ENCODE measurements at regions not wholly inside any gene's neighbourhood (a gene's known extent, or its start where the extent isn't known, plus 50 kb on each side); places are given as distances from the start of the nearest gene placed in this dataset.

GRCh38 chr10:21002091-21002878 is 105.2 kb upstream of the NEBL start:
- DNase-seq: no peak

GRCh38 chr10:20999699-21000098 is 102.6 kb upstream of the NEBL start:
- no peak for DNase-seq

- no peak for DNase-seq
Observed at GRCh38 chr10:20998036-20998435, 100.9 kb upstream of the NEBL start.

DNA sequence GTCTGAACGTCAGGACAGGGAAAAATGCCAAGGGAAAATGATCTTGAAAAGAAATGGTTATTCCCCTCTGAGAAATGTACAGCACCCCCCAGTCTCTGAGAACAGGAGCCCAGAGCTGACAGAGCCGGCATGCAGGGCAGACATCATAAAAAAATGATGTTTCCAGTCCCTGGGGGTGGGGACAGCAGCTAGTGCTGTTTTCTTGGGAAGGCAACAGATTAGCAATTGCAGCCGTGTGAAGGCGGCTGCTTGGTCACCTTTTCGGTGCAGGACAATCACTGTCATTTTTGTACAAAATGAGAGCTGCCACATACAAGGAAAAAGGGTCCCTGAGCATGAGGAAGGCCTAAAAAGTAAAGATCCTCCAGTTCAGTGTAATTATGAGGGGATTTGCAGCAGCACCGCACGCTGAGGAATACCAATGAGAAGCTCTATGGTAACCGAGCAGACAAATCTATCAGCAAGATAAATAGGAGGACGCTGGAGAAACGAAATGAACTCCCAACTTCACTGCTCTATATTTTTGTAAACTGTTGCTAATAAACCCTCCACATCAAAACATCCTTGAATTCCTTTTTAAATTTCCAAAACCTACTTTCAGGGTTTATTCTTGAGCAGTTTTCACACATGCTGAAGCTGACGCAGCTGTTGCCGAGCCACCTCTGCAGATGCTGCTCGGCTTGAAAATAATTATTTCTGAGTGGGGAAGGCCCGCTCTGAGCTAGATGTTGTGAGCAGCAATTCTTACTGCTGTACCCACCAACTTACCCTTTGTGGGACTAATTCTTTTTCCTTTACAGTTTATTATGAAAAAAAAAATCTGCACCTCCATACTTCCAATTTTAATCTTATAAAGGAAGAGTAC is 98.2 kb upstream of the NEBL start:
- DNase-seq: no peak

DNA sequence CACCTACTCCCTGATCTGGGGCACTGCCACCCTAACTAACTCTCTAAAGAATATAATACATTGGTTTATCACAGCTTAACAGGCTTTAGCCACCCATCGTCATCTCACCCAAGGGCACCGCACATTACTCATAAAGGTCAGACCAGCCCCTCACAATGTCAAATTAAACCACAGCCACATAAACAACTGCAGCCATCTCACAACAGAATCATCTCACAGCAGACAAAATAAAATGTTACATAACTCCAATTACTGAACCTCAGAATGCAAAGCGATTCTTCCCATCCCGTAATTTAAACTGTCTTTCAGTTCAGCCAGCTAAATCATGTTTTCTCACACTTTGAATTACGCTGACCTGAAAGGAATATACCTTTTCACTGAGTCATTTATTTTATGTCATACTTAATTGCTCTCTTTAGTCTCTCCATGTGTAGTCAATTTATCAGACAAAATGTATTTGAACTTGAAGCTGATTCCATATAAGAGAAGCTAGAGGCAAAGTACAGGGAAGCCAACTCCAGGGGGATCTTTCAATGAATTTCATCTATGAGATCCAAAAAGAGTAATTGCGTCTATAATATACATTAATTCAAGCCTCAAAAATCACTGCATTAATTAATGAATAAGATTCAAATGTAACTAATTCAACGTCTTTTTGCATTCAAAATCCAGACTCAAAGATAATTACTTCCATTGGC is 96.9 kb upstream of the NEBL start:
- no peak for DNase-seq

GRCh38 chr10:20993389-20993788 is 96.3 kb upstream of the NEBL start:
- no peak for DNase-seq

DNA sequence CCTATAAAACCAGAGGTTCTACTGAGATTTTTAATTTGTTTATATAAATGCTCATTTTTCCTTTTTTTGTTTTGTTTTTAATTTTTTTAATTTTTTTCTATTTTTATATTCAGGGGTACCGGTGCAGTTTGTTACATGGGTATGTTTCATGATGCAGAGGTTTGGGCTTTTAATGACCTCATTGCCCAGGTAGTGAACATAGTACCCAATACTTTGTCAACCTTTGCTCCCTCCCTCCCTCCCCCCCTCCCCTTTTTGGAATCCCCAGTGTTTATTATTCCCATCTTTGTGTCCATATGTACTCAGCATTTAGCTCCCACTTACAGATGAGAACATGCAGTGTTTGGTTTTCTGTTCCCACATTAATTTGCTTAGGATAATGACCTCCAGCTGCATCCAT is 94.4 kb upstream of the NEBL start:
- no peak for DNase-seq

GRCh38 chr10:20990604-20991003 is 93.5 kb upstream of the NEBL start:
- DNase-seq: no peak

GRCh38 chr10:20988357-20988983 is 91.4 kb upstream of the NEBL start:
- no peak for DNase-seq

DNA sequence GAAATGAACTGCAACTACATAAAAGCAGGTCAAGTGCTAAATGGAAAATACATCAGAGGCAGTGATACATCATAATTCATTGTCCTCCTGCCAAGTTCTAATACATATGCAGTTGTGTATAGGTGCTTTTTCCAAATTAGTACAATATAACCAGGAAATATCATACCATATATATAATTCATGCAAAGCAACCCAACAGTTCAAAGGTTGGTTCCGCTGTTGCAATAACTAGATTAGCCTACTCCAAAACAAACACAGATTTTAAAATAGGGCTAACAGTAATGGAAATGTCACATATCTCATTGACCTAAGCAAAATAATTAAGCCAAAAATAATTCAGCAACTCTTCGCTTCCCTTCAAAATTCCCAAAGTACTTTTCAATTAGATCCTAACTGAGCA is 88.9 kb upstream of the NEBL start:
- DNase-seq: no peak

DNA sequence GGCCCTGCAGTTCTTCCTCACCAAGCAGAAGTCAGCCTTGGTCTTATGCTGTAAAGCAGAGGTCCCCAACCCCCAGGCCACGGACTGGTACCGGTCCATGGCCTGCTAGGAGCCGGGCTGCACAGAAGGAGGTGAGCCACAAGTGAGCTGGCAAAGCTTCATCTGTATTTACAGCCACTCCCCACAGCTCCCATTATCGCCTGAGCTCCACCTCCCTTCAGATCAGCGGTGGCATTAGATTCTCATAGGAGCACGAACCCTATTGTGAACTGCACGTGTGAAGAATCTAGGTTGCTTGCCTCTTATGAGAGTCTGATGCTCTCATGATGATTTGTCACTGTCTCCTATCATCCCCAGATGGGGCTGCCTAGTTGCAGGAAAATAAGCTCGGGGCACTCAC is 87.6 kb upstream of the NEBL start:
- DNase-seq: no peak

DNA sequence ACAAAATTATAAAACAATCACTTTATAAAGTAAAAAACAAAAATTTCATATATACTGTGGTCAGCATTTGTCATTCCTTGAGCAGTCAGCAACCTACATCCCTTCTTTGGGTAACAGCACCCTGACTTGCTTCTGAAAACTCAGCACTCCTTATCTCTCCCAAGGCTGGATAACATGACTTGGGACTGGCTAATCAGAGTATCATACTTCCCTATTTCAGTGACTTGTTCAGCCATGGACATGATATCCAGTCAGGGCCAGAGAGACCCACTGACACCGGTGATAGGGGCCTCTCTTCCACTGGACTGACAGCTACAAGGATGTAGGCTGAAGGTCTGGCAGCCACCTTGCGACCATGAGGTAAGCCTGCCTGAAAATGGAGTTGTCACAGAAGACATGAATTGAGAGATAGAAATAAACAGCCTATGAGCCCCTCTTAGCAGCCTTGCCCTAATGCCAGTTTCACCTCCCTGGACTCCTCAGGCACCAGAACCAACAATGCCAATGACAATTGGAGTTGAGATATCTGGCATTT is 84.4 kb upstream of the NEBL start:
- DNase-seq: no peak

DNA sequence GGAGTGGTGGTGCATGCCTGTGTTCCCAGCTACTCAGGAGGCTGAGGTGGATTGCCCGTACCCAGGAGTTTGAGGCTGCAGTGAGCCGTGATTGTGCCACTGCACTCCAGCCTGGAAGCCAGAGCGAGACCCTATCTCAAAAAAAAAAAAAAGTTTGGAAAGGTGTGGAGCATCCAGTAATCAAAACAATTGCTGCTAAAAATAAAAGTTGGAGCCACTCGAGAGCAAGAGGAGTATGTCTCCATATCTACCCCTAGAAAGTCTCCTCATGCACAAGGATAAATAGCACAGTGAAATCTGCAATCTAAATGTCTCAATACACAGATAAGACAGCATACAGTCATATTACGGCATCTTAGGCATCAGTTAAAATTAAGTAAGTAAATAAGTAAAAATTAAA is 81.5 kb upstream of the NEBL start:
- no peak for DNase-seq

GRCh38 chr10:20977300-20977699 is 80.2 kb upstream of the NEBL start:
- no peak for DNase-seq

DNA sequence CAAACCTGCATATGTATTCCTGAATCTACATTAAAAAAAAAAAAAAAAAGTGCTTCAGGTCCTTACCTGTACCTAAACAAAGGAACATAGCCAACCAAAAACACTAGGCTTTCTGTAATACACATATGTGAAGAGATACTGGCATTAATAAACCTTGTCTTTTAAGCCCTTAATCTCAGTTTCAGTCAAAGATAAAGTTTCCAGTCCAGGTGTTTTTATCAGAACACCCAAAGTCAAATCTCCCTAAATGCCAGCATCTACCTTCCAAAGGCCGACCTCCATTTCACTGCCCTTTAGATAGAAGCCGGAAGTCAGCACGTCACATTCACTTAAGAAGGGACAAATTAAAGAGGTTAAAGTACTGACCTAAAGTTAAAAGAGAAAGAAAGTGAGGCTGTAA is 79.8 kb upstream of the NEBL start:
- DNase-seq: no peak

DNA sequence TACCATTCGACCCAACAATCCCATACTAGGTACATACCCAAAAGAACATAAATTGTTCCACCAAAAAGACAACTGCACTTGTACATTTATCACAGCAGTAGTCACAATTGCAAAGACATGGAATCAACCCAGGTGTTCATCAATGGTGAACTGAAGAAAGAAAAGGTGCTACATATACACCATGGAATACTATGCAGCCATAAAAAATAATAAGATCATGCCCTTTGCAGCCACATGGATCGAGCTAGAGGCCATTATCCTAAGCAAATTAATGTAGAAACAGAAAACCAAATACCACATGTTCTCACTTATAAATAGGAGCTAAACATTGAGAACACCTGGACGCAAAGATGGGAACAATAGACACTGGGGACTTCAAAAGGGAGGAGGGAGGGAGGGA is 79.3 kb upstream of the NEBL start:
- no peak for DNase-seq

DNA sequence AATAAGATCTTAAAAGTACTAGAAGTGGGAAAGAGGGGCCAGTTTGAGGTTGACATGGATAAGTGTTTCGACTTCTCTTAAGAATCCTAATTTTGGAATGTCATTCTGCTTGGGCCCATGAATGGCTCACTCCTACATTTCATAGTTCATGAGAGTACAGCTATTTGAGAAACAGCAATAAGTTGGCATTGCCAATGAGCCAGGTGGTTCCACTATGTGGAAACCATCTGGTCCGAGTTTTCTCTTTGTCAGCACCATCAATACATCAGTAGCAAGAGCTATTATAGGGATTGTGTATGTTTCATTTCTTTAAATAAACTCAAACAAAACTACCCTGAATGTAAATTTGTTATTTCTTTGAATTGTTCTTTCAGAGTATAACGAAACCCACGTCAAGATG is 78.1 kb upstream of the NEBL start:
- DNase-seq: no peak

- no peak for DNase-seq
Observed at GRCh38 chr10:20972925-20973324, 75.8 kb upstream of the NEBL start.

GRCh38 chr10:20971901-20972300 is 74.8 kb upstream of the NEBL start:
- no peak for DNase-seq

DNA sequence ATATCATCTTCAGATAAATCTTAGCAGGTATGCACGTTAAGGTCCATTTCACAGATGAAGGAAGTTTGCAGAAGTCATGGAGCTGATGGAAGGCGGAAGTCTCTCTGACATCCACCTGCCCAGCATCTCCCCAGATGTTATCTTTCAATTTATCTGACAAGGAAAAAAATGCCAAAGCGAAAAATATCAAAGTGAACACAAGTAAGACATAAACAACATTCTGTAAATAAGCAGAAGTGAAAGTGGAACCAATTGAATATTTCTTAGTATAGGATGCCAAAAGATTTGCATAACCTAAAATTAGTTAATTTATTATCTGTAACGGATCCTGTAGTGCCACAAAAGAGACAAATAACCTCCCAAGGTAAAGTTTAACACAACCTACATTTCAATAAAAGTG is 73.6 kb upstream of the NEBL start:
- DNase-seq: no peak

- no peak for DNase-seq
Observed at GRCh38 chr10:20970044-20970443, 72.9 kb upstream of the NEBL start.

DNA sequence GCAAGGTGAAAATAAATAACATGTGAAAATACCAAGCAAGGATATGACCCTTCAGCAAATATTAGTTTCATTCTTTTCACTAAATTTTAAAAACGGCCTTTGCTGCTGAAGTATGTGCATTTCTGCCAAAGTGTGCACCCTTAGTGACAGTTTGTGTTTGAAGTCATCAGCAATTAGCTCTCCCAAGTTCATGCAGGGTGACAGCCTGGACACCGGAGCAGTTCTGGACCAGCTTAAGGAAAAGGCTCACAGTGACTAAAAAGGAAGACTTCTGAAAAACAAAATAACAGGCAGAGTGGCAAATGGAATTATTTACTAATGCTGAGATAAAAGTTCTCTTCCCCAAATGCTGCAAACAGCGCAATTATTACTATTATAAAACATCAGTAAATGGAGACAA is 69.3 kb upstream of the NEBL start:
- no peak for DNase-seq

Data from NCI-H446 (cell line).